IMR-90 (cell line): ENCODE measurements at regions not wholly inside any gene's neighbourhood (a gene's known extent, or its start where the extent isn't known, plus 50 kb on each side); places are given as distances from the start of the nearest gene placed in this dataset.

Experiments
- ATAC-seq: fragments of 200-7000 bp; cut with Tn5 transposase; 2 replicates; pipeline ENCODE4 v1.9.1; 2020; ENCODE audit warnings: low read depth, mild to moderate bottlenecking, moderate library complexity
- BruUV-seq: library from RNA; stranded (reverse); fragments of 400-500 nt; replicated peaks from 2 replicates; lab custom pipeline; 2021; lab: Mats Ljungman, UMichigan
- CTCF ChIA-PET: fragments of 300-600 bp; formaldehyde crosslinking; extraction: SDS; loops from one replicate; lab custom pipeline; 2021; ENCODE audit warnings: antibody characterized with exemption; lab: Yijun Ruan, JAX
- POLR2A ChIA-PET: fragments of 300-600 bp; sonication (Branson Sonifier 250); formaldehyde crosslinking; loops from one replicate; lab custom pipeline; 2022; ENCODE audit warnings: antibody characterized with exemption; ENCODE audit not compliant: unreplicated experiment; lab: Charles Lee
- DNase-seq: peaks from one replicate; pipeline ENCODE4 v3.0.0; 2013
- H2AFZ ChIP-seq: replicated peaks from 2 replicates; pipeline ENCODE3; 2013; ENCODE audit warnings: low read length, mild to moderate bottlenecking; ENCODE audit not compliant: poor library complexity
- H2AK5ac ChIP-seq: 2 replicates; pipeline ENCODE4 v1.6.1; 2013; ENCODE audit warnings: low read depth, low read length, inconsistent platforms
- H2AK9ac ChIP-seq: replicated peaks from 2 replicates; pipeline ENCODE3; 2013; ENCODE audit warnings: mild to moderate bottlenecking, low read depth, low read length, moderate library complexity; ENCODE audit not compliant: poor library complexity
- H2BK120ac ChIP-seq: 2 replicates; pipeline ENCODE4 v1.6.1; 2013; ENCODE audit warnings: low read depth, low read length, inconsistent platforms
- H2BK15ac ChIP-seq: 3 replicates; pipeline ENCODE4 v1.6.1; 2013; ENCODE audit warnings: low read depth, low read length, inconsistent platforms
- H2BK20ac ChIP-seq: 2 replicates; pipeline ENCODE4 v1.6.1; 2013; ENCODE audit warnings: low read depth, mild to moderate bottlenecking, inconsistent platforms, low read length, moderate library complexity
- H2BK5ac ChIP-seq: 2 replicates; pipeline ENCODE4 v1.6.1; 2013; ENCODE audit warnings: mild to moderate bottlenecking, low read depth, low read length, inconsistent platforms; ENCODE audit not compliant: poor library complexity, severe bottlenecking
- H3K14ac ChIP-seq: replicated peaks from 2 replicates; pipeline ENCODE4 v1.6.1; 2013; ENCODE audit warnings: low read depth, low read length, inconsistent platforms
- H3K18ac ChIP-seq: 2 replicates; pipeline ENCODE4 v1.6.1; 2013; ENCODE audit warnings: low read depth, low read length, control low read depth
- H3K23ac ChIP-seq: 2 replicates; pipeline ENCODE4 v1.6.1; 2013; ENCODE audit warnings: low read depth, low read length, inconsistent platforms
- H3K27ac ChIP-seq: 2 replicates; pipeline ENCODE4 v1.5.1; 2013; ENCODE audit warnings: mild to moderate bottlenecking, control low read depth, low read length; ENCODE audit not compliant: insufficient read depth
- H3K27me3 ChIP-seq: 2 replicates; pipeline ENCODE4 v1.6.1; 2013; ENCODE audit warnings: low read length; ENCODE audit not compliant: control insufficient read depth, insufficient read depth
- H3K36me3 ChIP-seq: 2 replicates; pipeline ENCODE4 v1.6.1; 2013; ENCODE audit warnings: low read length, mixed read lengths; ENCODE audit not compliant: control insufficient read depth, insufficient read depth
- H3K4ac ChIP-seq: 2 replicates; pipeline ENCODE4 v1.6.1; 2013; ENCODE audit warnings: low read depth, low read length, inconsistent platforms
- H3K4me1 ChIP-seq: 2 replicates; pipeline ENCODE4 v1.6.1; 2013; ENCODE audit warnings: low read length, mixed read lengths; ENCODE audit not compliant: control insufficient read depth, insufficient read depth
- H3K4me2 ChIP-seq: 2 replicates; pipeline ENCODE4 v1.6.1; 2013; ENCODE audit warnings: low read depth, mild to moderate bottlenecking, control low read depth, low read length, moderate library complexity
- H3K4me3 ChIP-seq: 2 replicates; pipeline ENCODE4 v1.5.1; 2013; ENCODE audit warnings: low read depth, mild to moderate bottlenecking, control low read depth, low read length, moderate library complexity; ENCODE audit not compliant: insufficient read depth
- H3K56ac ChIP-seq: 2 replicates; pipeline ENCODE4 v1.6.1; 2013; ENCODE audit warnings: low read length, inconsistent platforms; ENCODE audit not compliant: insufficient read depth; ENCODE audit errors: extremely low read depth
- H3K79me1 ChIP-seq, 2 experiments: 2 replicates each; pipeline ENCODE4 v1.6.1; 2013; ENCODE audit warnings: low read length in 2 of 2, inconsistent platforms in 1 of 2, low read depth in 1 of 2
- H3K9ac ChIP-seq: 2 replicates; pipeline ENCODE4 v1.6.1; 2013; ENCODE audit warnings: low read depth, low read length, control low read depth
- H3K9me1 ChIP-seq: 2 replicates; pipeline ENCODE4 v1.6.1; 2013; ENCODE audit warnings: low read length, inconsistent platforms; ENCODE audit not compliant: insufficient read depth
- H3K9me3 ChIP-seq: 2 replicates; pipeline ENCODE4 v1.6.1; 2013; ENCODE audit warnings: low read length; ENCODE audit not compliant: control insufficient read depth, insufficient read depth
- H4K20me1 ChIP-seq: 2 replicates; pipeline ENCODE4 v1.6.1; 2013; ENCODE audit warnings: low read length, inconsistent platforms; ENCODE audit not compliant: insufficient read depth
- H4K5ac ChIP-seq: 2 replicates; pipeline ENCODE4 v1.6.1; 2013; ENCODE audit warnings: mild to moderate bottlenecking, low read depth, low read length, control low read depth
- H4K8ac ChIP-seq, 2 experiments: 2 replicates each; pipeline ENCODE4 v1.6.1; 2013; ENCODE audit warnings: low read depth in 2 of 2, low read length in 2 of 2, control low read depth in 1 of 2, inconsistent platforms in 1 of 2
- H4K91ac ChIP-seq: 2 replicates; pipeline ENCODE4 v1.6.1; 2013; ENCODE audit warnings: low read depth, low read length, inconsistent platforms; ENCODE audit not compliant: insufficient read depth
- ELK1 ChIP-seq: fragments of 150-350 bp; IDR thresholded peaks from 2 replicates; pipeline ENCODE4 v1.6.1; 2016; ENCODE audit warnings: low read depth, mild to moderate bottlenecking, low read length, moderate library complexity, borderline replicate concordance
- FOS ChIP-seq: fragments of 150-350 bp; IDR thresholded peaks from 2 replicates; pipeline ENCODE4 v1.6.1; 2016; ENCODE audit warnings: low read depth, low read length
- MAZ ChIP-seq: IDR thresholded peaks from 2 replicates; pipeline ENCODE4 v1.6.1; 2012; ENCODE audit warnings: low read depth, mild to moderate bottlenecking, low read length, improper control_type of control experiment, moderate library complexity, borderline replicate concordance
- RAD21 ChIP-seq: IDR thresholded peaks from 2 replicates; pipeline ENCODE4 v1.6.1; 2012; ENCODE audit warnings: low read length, improper control_type of control experiment
- RFX5 ChIP-seq: IDR thresholded peaks from 2 replicates; pipeline ENCODE4 v1.8.0; 2012; ENCODE audit warnings: low read depth, mild to moderate bottlenecking, low read length, moderate library complexity
- WGBS, 2 experiments: methylation state at CpG; one replicate each; pipeline versions ENCODE4 v1.1.5 to v1.1.7; 2013; ENCODE audit warnings: missing lambda C conversion rate in 2 of 2; ENCODE audit not compliant: insufficient read length in 1 of 2; ENCODE audit errors: extremely low coverage in 2 of 2; 5-methylcytosine and 5-hydroxymethylcytosine counted together
- dilution Hi-C: fragments of 300-500 bp; cut with HindIII; formaldehyde crosslinking; loops from one replicate; pipeline ENCODE4 v1.14.3; 2018; ENCODE audit warnings: low sequenced_read_pairs; ENCODE audit not compliant: unreplicated experiment
- in situ Hi-C: fragments of 300-500 bp; cut with MboI; formaldehyde crosslinking; loops from 3 replicates; pipeline ENCODE4 v1.14.3; 2019; ENCODE audit warnings: low sequenced_read_pairs, inconsistent platforms, mixed read lengths
- intact Hi-C: fragments of 100-400 bp; cut with micrococcal nuclease; formaldehyde crosslinking; loops from 2 replicates; pipeline ENCODE4 v1.10.0; 2022

- no peak overlapping the region for H4K5ac ChIP-seq
- H3K4me1 ChIP-seq, result no peaks in the 10 kb centered on the region
- H2BK120ac ChIP-seq, result no peak overlapping the region
- H4K20me1 ChIP-seq, result no peaks in the 10 kb centered on the region
- intact Hi-C loops (no loop called here), in situ Hi-C loops (no loop called here), dilution Hi-C loops (no loop called here)
- no peak overlapping the region for H2AK5ac ChIP-seq
- no CpG with 5 or more reads among the region's 11 CpGs for WGBS, 2 experiments
- H2BK15ac ChIP-seq, result no peak overlapping the region
- H3K14ac ChIP-seq, result no peak overlapping the region
- no peak overlapping the region for H2AK9ac ChIP-seq
- no peak overlapping the region for H3K4me3 ChIP-seq
- H3K23ac ChIP-seq, result no peak overlapping the region
- H2BK5ac ChIP-seq, result no peak overlapping the region
- H2BK20ac ChIP-seq, result no peak overlapping the region
- no peaks in the 10 kb centered on the region for H3K9me3 ChIP-seq
- H3K27ac ChIP-seq, result no peak overlapping the region
- no peak overlapping the region for H3K4me2 ChIP-seq
- no peaks in the 10 kb centered on the region for H3K36me3 ChIP-seq
- H3K79me1 ChIP-seq, result no peaks in the 10 kb centered on the region
- no peak overlapping the region for H2AFZ ChIP-seq
- ChIA-PET CTCF (no interaction called here), POLR2A (no interaction called here)
- no peaks in the 10 kb centered on the region for H3K9me1 ChIP-seq
- H3K56ac ChIP-seq, result no peak overlapping the region
- no TSS peak for BruUV-seq
- ATAC-seq (no peak), DNase-seq (no peak)
- H4K91ac ChIP-seq, result no peak overlapping the region
- no peak overlapping the region for H3K18ac ChIP-seq
- H3K27me3 ChIP-seq, result peaks cover 24% of the 10 kb centered on the region
- no peak overlapping the region for H4K8ac ChIP-seq
- H3K9ac ChIP-seq, result no peak overlapping the region
- TF ChIP-seq ELK1 (no peak), FOS (no peak), MAZ (no peak), RAD21 (no peak), RFX5 (no peak)
- no peak overlapping the region for H3K4ac ChIP-seq
Observed at GRCh38 chr20:63070771-63071540, 64.2 kb upstream of the BHLHE23 start.
